ENCODE measurements at regions not wholly inside any gene's neighbourhood (a gene's known extent, or its start where the extent isn't known, plus 50 kb on each side); places are given as distances from the start of the nearest gene placed in this dataset.
A peak's percentile ranks its signal among the peaks of the same experiment; 100 is the strongest.
"Not testable (repeated sequence)": the region's sequence is repeated elsewhere in the genome, so short reads cannot be mapped to it uniquely, and the experiment has no call there.

GRCh38 chr7:101679653-101680173, 50.6 kb upstream of the MYL10 start:
- DNase-seq = not testable (repeated sequence)

GRCh38 chr7:101680406-101681145, 51.5 kb upstream of the MYL10 start:
- no peak for DNase-seq

- no peak for DNase-seq
These were observed 52.3 kb upstream of the MYL10 start for GRCh38 chr7:101681170-101682007.

GRCh38 chr7:101684983-101685330, 55.9 kb upstream of the MYL10 start:
- DNase-seq = no peak

- DNase-seq = no peak
These were observed 56.9 kb upstream of the MYL10 start for GRCh38 chr7:101686030-101686429.

GRCh38 chr7:101687081-101687480, 58.0 kb upstream of the MYL10 start:
- DNase-seq = no peak

- DNase-seq = no peak
These were observed 58.7 kb upstream of the MYL10 start for GRCh38 chr7:101687791-101688182.

- peak; percentile 87 for DNase-seq
These were observed 59.2 kb upstream of the MYL10 start for GRCh38 chr7:101688183-101688831.

- DNase-seq = no peak
These were observed 60.2 kb upstream of the MYL10 start for GRCh38 chr7:101688995-101689907.

- no peak for DNase-seq
These were observed 61.0 kb upstream of the MYL10 start for GRCh38 chr7:101690061-101690460.

GRCh38 chr7:101691822-101692384, 62.8 kb upstream of the MYL10 start:
- no peak for DNase-seq

GRCh38 chr7:101693498-101694091, 64.5 kb upstream of the MYL10 start:
- no peak for DNase-seq

GRCh38 chr7:101698964-101699363, 69.9 kb upstream of the MYL10 start:
- DNase-seq = no peak

GRCh38 chr7:101699399-101699798, 70.3 kb upstream of the MYL10 start:
- no peak for DNase-seq

- DNase-seq = no peak
These were observed 71.1 kb upstream of the MYL10 start for GRCh38 chr7:101699881-101700823.

GRCh38 chr7:101701153-101701794, 72.2 kb upstream of the MYL10 start:
- DNase-seq = no peak

- no peak for DNase-seq
These were observed 73.3 kb upstream of the MYL10 start for GRCh38 chr7:101702362-101702850.

GRCh38 chr7:101705331-101705730, 76.2 kb upstream of the MYL10 start:
- DNase-seq = no peak

GRCh38 chr7:101707587-101707986, 78.5 kb upstream of the MYL10 start:
- no peak for DNase-seq

GRCh38 chr7:101708223-101708622, 79.1 kb upstream of the MYL10 start:
- no peak for DNase-seq

Data from CD4-positive, alpha-beta T cell treated with Interleukin-17A for 4 hours (primary cell).